HEK293T (cell line): ENCODE measurements at regions not wholly inside any gene's neighbourhood (a gene's known extent, or its start where the extent isn't known, plus 50 kb on each side); places are given as distances from the start of the nearest gene placed in this dataset.

ENCODE experiments used
- CTCF ChIA-PET: fragments of 350-600 bp; formaldehyde crosslinking; extraction: SDS; loops from one replicate; lab custom pipeline; 2021; ENCODE audit warnings: antibody characterized with exemption, inconsistent platforms; lab: Yijun Ruan, JAX
- POLR2A ChIA-PET: fragments of 350-600 bp; formaldehyde crosslinking; extraction: SDS; loops from one replicate; lab custom pipeline; 2020; ENCODE audit warnings: antibody characterized with exemption, inconsistent platforms; lab: Yijun Ruan, JAX
- DNase-seq: peaks from one replicate; pipeline ENCODE4 v3.0.0; 2012; ENCODE audit warnings: mixed read lengths; ENCODE audit errors: extremely low spot score
- ARNT ChIP-seq: fragments of 450-650 bp; IDR thresholded peaks from 2 replicates; pipeline ENCODE4 v1.6.1; 2017; ENCODE audit warnings: mild to moderate bottlenecking
- BHLHE40 ChIP-seq: fragments of 450-650 bp; IDR thresholded peaks from 2 replicates; pipeline ENCODE4 v1.6.1; 2016; ENCODE audit warnings: mild to moderate bottlenecking, moderate library complexity, borderline replicate concordance
- CTBP1 ChIP-seq: fragments of 450-650 bp; IDR thresholded peaks from 2 replicates; pipeline ENCODE4 v1.6.1; 2016; ENCODE audit warnings: borderline replicate concordance
- ELF4 ChIP-seq: fragments of 450-650 bp; IDR thresholded peaks from 2 replicates; pipeline ENCODE4 v1.6.1; 2017; ENCODE audit warnings: antibody characterized with exemption
- FOXA1 ChIP-seq: fragments of 450-650 bp; IDR thresholded peaks from 2 replicates; pipeline ENCODE4 v1.6.1; 2016; ENCODE audit warnings: mild to moderate bottlenecking
- FOXK2 ChIP-seq: fragments of 450-650 bp; IDR thresholded peaks from 2 replicates; pipeline ENCODE4 v1.6.1; 2016; ENCODE audit warnings: mild to moderate bottlenecking
- FOXM1 ChIP-seq: fragments of 450-650 bp; IDR thresholded peaks from 2 replicates; pipeline ENCODE4 v1.6.1; 2017; ENCODE audit warnings: mild to moderate bottlenecking, borderline replicate concordance
- HDGF ChIP-seq: fragments of 450-650 bp; IDR thresholded peaks from 2 replicates; pipeline ENCODE4 v1.6.1; 2017; ENCODE audit warnings: antibody characterized with exemption, borderline replicate concordance
- L3MBTL2 ChIP-seq: fragments of 450-650 bp; conservative IDR thresholded peaks from 2 replicates; pipeline ENCODE4 v1.6.1; 2016; ENCODE audit warnings: mild to moderate bottlenecking
- LEF1 ChIP-seq: fragments of 450-650 bp; IDR thresholded peaks from 2 replicates; pipeline ENCODE4 v1.6.1; 2017; ENCODE audit warnings: mild to moderate bottlenecking, borderline replicate concordance
- NFRKB ChIP-seq: fragments of 450-650 bp; IDR thresholded peaks from 2 replicates; pipeline ENCODE4 v1.6.1; 2016; ENCODE audit warnings: mild to moderate bottlenecking, moderate library complexity
- SP1 ChIP-seq: fragments of 450-650 bp; IDR thresholded peaks from 2 replicates; pipeline ENCODE4 v1.6.1; 2017
- SUZ12 ChIP-seq: fragments of 450-650 bp; IDR thresholded peaks from 2 replicates; pipeline ENCODE4 v1.6.1; 2016; ENCODE audit warnings: mild to moderate bottlenecking
- TARDBP ChIP-seq: fragments of 450-650 bp; IDR thresholded peaks from 2 replicates; pipeline ENCODE4 v1.6.1; 2016
- ZNF384 ChIP-seq: fragments of 450-650 bp; IDR thresholded peaks from 2 replicates; pipeline ENCODE4 v1.6.1; 2016
- TF ChIP-seq, protein P1 (sequence below): fragments of 450-650 bp; IDR thresholded peaks from 2 replicates; pipeline ENCODE4 v1.6.1; 2016

- TF ChIP-seq ZNF384: no peak
- no peak for TF ChIP-seq FOXA1
- TF ChIP-seq SUZ12: no peak
- no peak for TF ChIP-seq NFRKB
- TF ChIP-seq ELF4: no peak
- no peak for TF ChIP-seq TARDBP
- TF ChIP-seq CTBP1: no peak
- TF ChIP-seq ARNT: no peak
- no peak for TF ChIP-seq FOXM1
- TF ChIP-seq, protein P1, sequence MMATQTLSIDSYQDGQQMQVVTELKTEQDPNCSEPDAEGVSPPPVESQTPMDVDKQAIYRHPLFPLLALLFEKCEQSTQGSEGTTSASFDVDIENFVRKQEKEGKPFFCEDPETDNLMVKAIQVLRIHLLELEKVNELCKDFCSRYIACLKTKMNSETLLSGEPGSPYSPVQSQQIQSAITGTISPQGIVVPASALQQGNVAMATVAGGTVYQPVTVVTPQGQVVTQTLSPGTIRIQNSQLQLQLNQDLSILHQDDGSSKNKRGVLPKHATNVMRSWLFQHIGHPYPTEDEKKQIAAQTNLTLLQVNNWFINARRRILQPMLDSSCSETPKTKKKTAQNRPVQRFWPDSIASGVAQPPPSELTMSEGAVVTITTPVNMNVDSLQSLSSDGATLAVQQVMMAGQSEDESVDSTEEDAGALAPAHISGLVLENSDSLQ: no peak
- TF ChIP-seq SP1: no peak
- no peak for TF ChIP-seq HDGF
- TF ChIP-seq LEF1: no peak
- TF ChIP-seq BHLHE40: no peak
- no peak for TF ChIP-seq L3MBTL2
- ChIA-PET POLR2A (no interaction called here), CTCF (no interaction called here)
- DNase-seq: no peak
These were observed 57.8 kb downstream of the PRLHR start for GRCh38 chr10:118537623-118538022.

DNA sequence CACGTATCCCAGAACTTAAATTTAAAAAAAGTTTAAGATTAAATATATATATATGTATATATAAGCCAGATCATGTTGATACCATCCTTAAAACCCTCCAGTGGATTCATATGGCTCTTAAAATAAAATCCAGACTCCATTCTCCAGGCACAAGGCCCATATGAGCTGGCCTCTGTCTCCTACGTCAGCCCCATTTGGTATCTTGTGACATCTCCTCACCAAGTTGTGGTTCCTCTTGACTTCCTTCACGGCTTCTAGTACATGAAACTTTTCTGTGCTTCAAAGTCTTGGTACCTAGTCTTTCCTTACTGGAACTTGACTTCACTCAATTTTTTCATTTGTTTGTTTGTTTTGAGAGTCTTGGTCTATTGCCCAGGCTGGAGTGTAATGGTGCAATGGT is 61.3 kb downstream of the PRLHR start:
- POLR2A ChIA-PET: no interaction called here
- TF ChIP-seq, protein P1: no peak
- no peak for TF ChIP-seq ELF4
- TF ChIP-seq L3MBTL2: no peak
- TF ChIP-seq ARNT: no peak
- no peak for TF ChIP-seq FOXM1
- no peak for TF ChIP-seq FOXA1
- TF ChIP-seq HDGF: no peak
- TF ChIP-seq BHLHE40: no peak
- no peak for TF ChIP-seq ZNF384
- no peak for TF ChIP-seq SUZ12
- no peak for TF ChIP-seq FOXK2
- TF ChIP-seq CTBP1: no peak
- TF ChIP-seq NFRKB: no peak
- no peak for TF ChIP-seq SP1
- no peak for TF ChIP-seq LEF1
- no peak for TF ChIP-seq TARDBP
- CTCF ChIA-PET: no interaction called here
- no peak for DNase-seq

DNA sequence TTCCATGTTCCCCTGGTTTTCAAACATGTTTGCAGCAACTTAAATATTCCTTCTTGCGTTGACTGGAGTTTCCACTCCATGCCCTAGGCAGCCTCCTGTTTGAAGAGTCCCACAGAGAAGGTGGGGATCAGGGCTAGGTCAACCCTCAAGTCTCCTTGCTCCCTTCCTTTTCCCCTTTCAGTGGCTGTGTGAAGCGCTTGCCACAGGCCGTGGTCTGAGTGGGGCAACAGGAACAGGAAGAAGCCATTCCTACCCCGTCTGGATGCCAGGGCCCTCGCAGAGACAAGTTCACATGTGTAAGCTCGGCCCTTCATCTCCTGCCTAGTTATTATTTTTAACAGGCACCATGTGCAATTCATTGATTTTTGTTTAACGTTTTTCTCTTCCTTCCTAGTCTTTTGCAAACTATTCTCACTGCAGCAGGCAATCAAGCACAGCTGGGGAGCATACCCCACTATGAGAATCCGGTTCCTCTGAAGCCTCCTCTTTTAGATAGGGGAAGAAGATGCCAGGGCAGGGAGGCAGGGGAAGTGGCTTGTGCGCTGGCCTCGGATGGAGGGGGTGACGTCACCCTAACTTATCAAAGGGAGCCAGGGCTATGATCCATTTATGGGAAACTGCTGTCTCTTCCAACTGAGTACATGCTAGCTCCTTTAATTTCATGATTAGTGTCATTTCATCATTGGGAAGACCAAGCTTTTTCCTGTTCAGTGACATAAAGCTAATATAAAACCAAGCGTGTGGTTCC is 64.2 kb downstream of the PRLHR start:
- TF ChIP-seq NFRKB (no peak), SUZ12 (no peak), SP1 (no peak), ARNT (no peak), FOXK2 (no peak), FOXA1 (no peak), HDGF (no peak), L3MBTL2 (no peak), LEF1 (no peak), TARDBP (no peak), BHLHE40 (no peak), ELF4 (no peak)
- TF ChIP-seq, protein P1: no peak
- CTCF ChIA-PET: no interaction called here
- no peak for DNase-seq
- POLR2A ChIA-PET: no interaction called here

DNA sequence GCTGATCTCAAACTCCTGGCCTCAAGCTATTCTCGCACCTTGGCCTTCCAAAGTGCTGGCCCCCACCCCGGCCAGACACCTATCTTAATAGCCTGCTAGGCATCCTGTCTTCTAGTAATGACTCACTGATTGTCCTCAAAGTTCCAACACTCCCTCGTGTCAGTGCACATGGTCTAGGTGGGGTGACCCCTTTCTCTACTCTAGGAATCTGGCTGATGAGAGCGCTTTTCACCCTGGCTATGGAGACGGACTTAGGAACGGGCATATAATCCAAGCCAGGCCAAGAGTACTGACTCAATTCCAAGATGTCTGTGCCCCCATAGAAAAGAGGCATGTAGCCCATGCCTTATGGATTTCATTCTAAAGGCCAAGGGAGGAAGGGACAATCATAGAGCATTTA is 67.0 kb downstream of the PRLHR start:
- ChIA-PET CTCF (no interaction called here), POLR2A (no interaction called here)
- no peak for DNase-seq
- TF ChIP-seq ELF4 (no peak), ZNF384 (no peak), FOXM1 (no peak), L3MBTL2 (no peak), TARDBP (no peak), NFRKB (no peak), LEF1 (no peak), ARNT (no peak), FOXK2 (no peak), FOXA1 (no peak), CTBP1 (no peak), SUZ12 (no peak), HDGF (no peak), SP1 (no peak), BHLHE40 (no peak)
- TF ChIP-seq, protein P1: no peak

GRCh38 chr10:118523775-118524174 is 71.7 kb downstream of the PRLHR start:
- DNase-seq: no peak
- CTCF ChIA-PET: no interaction called here
- TF ChIP-seq ELF4 (no peak), HDGF (no peak), ARNT (no peak), SP1 (no peak), FOXA1 (no peak)
- POLR2A ChIA-PET: no interaction called here
